Hepatocyte (in vitro differentiated cells): ENCODE measurements at regions not wholly inside any gene's neighbourhood (a gene's known extent, or its start where the extent isn't known, plus 50 kb on each side); places are given as distances from the start of the nearest gene placed in this dataset.

Experiments
- DNase-seq: peaks from one replicate; pipeline ENCODE4 v3.0.0-alpha.2; 2016; ENCODE audit warnings: low spot score
- H2AFZ ChIP-seq: fragments of 200-600 bp; sonication (generic); 2 replicates; pipeline ENCODE4 v1.6.0; 2016; ENCODE audit warnings: antibody characterized with exemption, mild to moderate bottlenecking
- H3K27ac ChIP-seq: fragments of 200-600 bp; sonication (generic); 2 replicates; pipeline ENCODE4 v1.5.1; 2016; ENCODE audit warnings: mild to moderate bottlenecking
- H3K27me3 ChIP-seq: fragments of 200-600 bp; sonication (generic); 2 replicates; pipeline ENCODE4 v1.6.1; 2016
- H3K36me3 ChIP-seq: fragments of 200-600 bp; sonication (generic); replicated peaks from 2 replicates; pipeline ENCODE4 v1.5.1; 2016; ENCODE audit warnings: low read depth; ENCODE audit not compliant: insufficient read depth
- H3K4me1 ChIP-seq: fragments of 200-600 bp; sonication (generic); 2 replicates; pipeline ENCODE4 v1.5.1; 2016; ENCODE audit warnings: mild to moderate bottlenecking, moderate library complexity; ENCODE audit not compliant: insufficient read depth
- H3K4me2 ChIP-seq: fragments of 200-600 bp; sonication (generic); 2 replicates; pipeline ENCODE4 v1.6.0; 2016
- H3K4me3 ChIP-seq: fragments of 200-600 bp; sonication (generic); 2 replicates; pipeline ENCODE4 v1.5.1; 2016; ENCODE audit warnings: mild to moderate bottlenecking
- H3K79me2 ChIP-seq: fragments of 200-600 bp; sonication (generic); 2 replicates; pipeline ENCODE4 v1.6.0; 2017; ENCODE audit warnings: mild to moderate bottlenecking
- H3K9me2 ChIP-seq: fragments of 200-600 bp; sonication (generic); replicated peaks from 2 replicates; pipeline ENCODE4 v1.6.0; 2017; ENCODE audit warnings: mild to moderate bottlenecking; ENCODE audit not compliant: insufficient read depth
- H3K9me3 ChIP-seq: fragments of 200-600 bp; sonication (generic); 2 replicates; pipeline ENCODE4 v1.5.1; 2016; ENCODE audit warnings: low read depth, mild to moderate bottlenecking
- H4K20me1 ChIP-seq: fragments of 200-600 bp; sonication (generic); 2 replicates; pipeline ENCODE4 v1.6.0; 2016; ENCODE audit warnings: mild to moderate bottlenecking; ENCODE audit not compliant: insufficient read depth, poor library complexity, severe bottlenecking
- CTCF ChIP-seq: fragments of 200-600 bp; sonication (generic); IDR thresholded peaks from 2 replicates; pipeline ENCODE4 v1.5.1; 2016; ENCODE audit warnings: antibody characterized with exemption, mild to moderate bottlenecking; ENCODE audit not compliant: poor library complexity
- EZH2 ChIP-seq: fragments of 200-600 bp; sonication (generic); IDR thresholded peaks from 2 replicates; pipeline ENCODE4 v1.6.1; 2016; ENCODE audit warnings: antibody characterized with exemption, mild to moderate bottlenecking, borderline replicate concordance
- EZH2phosphoT487 ChIP-seq: fragments of 200-600 bp; sonication (generic); IDR thresholded peaks from one replicate; pipeline ENCODE4 v1.6.1; 2018; ENCODE audit warnings: antibody characterized with exemption, mild to moderate bottlenecking, low read depth, moderate library complexity; ENCODE audit not compliant: unreplicated experiment, severe bottlenecking
- WGBS: methylation state at CpG from one replicate; pipeline ENCODE4 v1.1.6; 2016; ENCODE audit warnings: low lambda C conversion rate; ENCODE audit errors: missing lambda C conversion rate; 5-methylcytosine and 5-hydroxymethylcytosine counted together

- Histone ChIP-seq H3K9me2 (no peaks in the 10 kb centered on the region), H3K4me1 (peaks cover under 1% of the 10 kb centered on the region), H4K20me1 (no peaks in the 10 kb centered on the region), H3K79me2 (no peaks in the 10 kb centered on the region), H3K4me3 (no peak overlapping the region), H3K27me3 (peaks cover 9% of the 10 kb centered on the region), H2AFZ (no peak overlapping the region), H3K36me3 (no peaks in the 10 kb centered on the region), H3K4me2 (no peak overlapping the region), H3K27ac (no peak overlapping the region), H3K9me3 (no peaks in the 10 kb centered on the region)
- WGBS: 37% methylated on average over 6 of the region's 6 CpGs
- TF ChIP-seq EZH2phosphoT487: no peak
- no peak for TF ChIP-seq EZH2
- no peak for TF ChIP-seq CTCF
- no peak for DNase-seq
Observed at GRCh38 chr17:73957564-73957963, 245.9 kb upstream of the RPL38 start.

GRCh38 chr17:73958453-73958852 is 245.0 kb upstream of the RPL38 start:
- H3K4me2 ChIP-seq: no peak overlapping the region
- TF ChIP-seq EZH2 (no peak), EZH2phosphoT487 (no peak), CTCF (no peak)
- H3K9me2 ChIP-seq: no peaks in the 10 kb centered on the region
- no peaks in the 10 kb centered on the region for H4K20me1 ChIP-seq
- 76% methylated on average over 4 of the region's 4 CpGs for WGBS
- H3K27me3 ChIP-seq: peaks cover 6% of the 10 kb centered on the region
- H3K36me3 ChIP-seq: no peaks in the 10 kb centered on the region
- H3K4me3 ChIP-seq: no peak overlapping the region
- no peak overlapping the region for H2AFZ ChIP-seq
- DNase-seq: no peak
- H3K9me3 ChIP-seq: no peaks in the 10 kb centered on the region
- no peaks in the 10 kb centered on the region for H3K4me1 ChIP-seq
- no peak overlapping the region for H3K27ac ChIP-seq
- H3K79me2 ChIP-seq: no peaks in the 10 kb centered on the region

- no peak overlapping the region for H3K27ac ChIP-seq
- no peak overlapping the region for H2AFZ ChIP-seq
- H3K36me3 ChIP-seq: no peaks in the 10 kb centered on the region
- no peak for DNase-seq
- H3K79me2 ChIP-seq: no peaks in the 10 kb centered on the region
- no peak overlapping the region for H3K4me3 ChIP-seq
- no peaks in the 10 kb centered on the region for H3K4me1 ChIP-seq
- no peaks in the 10 kb centered on the region for H3K9me2 ChIP-seq
- no peaks in the 10 kb centered on the region for H3K27me3 ChIP-seq
- TF ChIP-seq EZH2phosphoT487: no peak
- no peak for TF ChIP-seq EZH2
- no peak for TF ChIP-seq CTCF
- H4K20me1 ChIP-seq: no peaks in the 10 kb centered on the region
- H3K9me3 ChIP-seq: no peaks in the 10 kb centered on the region
- no peak overlapping the region for H3K4me2 ChIP-seq
Observed at GRCh38 chr17:73960469-73960868, 243.0 kb upstream of the RPL38 start.

GRCh38 chr17:73962308-73962707 is 241.2 kb upstream of the RPL38 start:
- no peaks in the 10 kb centered on the region for H3K36me3 ChIP-seq
- no peaks in the 10 kb centered on the region for H3K4me1 ChIP-seq
- 84% methylated on average over 2 of the region's 2 CpGs for WGBS
- DNase-seq: no peak
- no peak overlapping the region for H3K4me2 ChIP-seq
- peaks cover under 1% of the 10 kb centered on the region for H3K27me3 ChIP-seq
- TF ChIP-seq EZH2: no peak
- no peak for TF ChIP-seq CTCF
- TF ChIP-seq EZH2phosphoT487: no peak
- H3K79me2 ChIP-seq: no peaks in the 10 kb centered on the region
- H3K27ac ChIP-seq: no peak overlapping the region
- H2AFZ ChIP-seq: no peak overlapping the region
- no peaks in the 10 kb centered on the region for H3K9me2 ChIP-seq
- no peaks in the 10 kb centered on the region for H3K9me3 ChIP-seq
- no peaks in the 10 kb centered on the region for H4K20me1 ChIP-seq
- no peak overlapping the region for H3K4me3 ChIP-seq
